ENCODE measurements at regions not wholly inside any gene's neighbourhood (a gene's known extent, or its start where the extent isn't known, plus 50 kb on each side); places are given as distances from the start of the nearest gene placed in this dataset.
A peak's percentile ranks its signal among the peaks of the same experiment; 100 is the strongest.

DNA sequence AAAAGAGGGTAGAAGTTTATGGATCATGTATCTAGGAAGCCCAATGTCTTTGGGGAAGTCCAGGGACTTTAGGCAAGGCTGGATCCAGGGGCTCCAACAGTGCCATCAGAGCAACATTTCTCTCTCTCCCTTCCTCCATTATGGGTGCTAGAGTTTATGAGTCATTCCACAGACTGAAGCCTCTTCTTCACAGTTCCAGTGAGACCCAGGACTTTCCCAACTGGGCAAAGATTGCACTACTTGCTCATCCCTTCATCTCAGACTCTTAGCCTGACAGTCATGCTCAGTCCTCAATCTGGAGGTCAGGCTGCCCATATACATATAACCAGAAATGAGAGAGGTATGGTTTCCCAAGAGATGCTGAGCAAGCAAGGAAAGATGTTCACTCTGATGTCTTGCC is 110.7 kb downstream of the FEM1C start:
- TF ChIP-seq ISL1 (CRISPR knock-in tag; IDR thresholded peaks at IDR 0.05) (no peak), TCF4 (CRISPR knock-in tag; IDR thresholded peaks at IDR 0.05; ENCODE audit: borderline replicate concordance) (no peak), ESRRG (CRISPR knock-in tag; IDR thresholded peaks at IDR 0.05) (no peak), TOX (CRISPR knock-in tag; IDR thresholded peaks at IDR 0.05; ENCODE audit: borderline replicate concordance) (no peak), GLIS3 (CRISPR knock-in tag; IDR thresholded peaks at IDR 0.05) (no peak), ZNF8 (CRISPR knock-in tag; IDR thresholded peaks at IDR 0.05) (no peak), BACH2 (CRISPR knock-in tag; IDR thresholded peaks at IDR 0.05; ENCODE audit: borderline replicate concordance) (no peak), ZNF565 (CRISPR knock-in tag; conservative IDR thresholded peaks at IDR 0.05; ENCODE audit: low read depth) (no peak), CSDC2 (CRISPR knock-in tag; IDR thresholded peaks at IDR 0.05) (no peak), ZNF70 (CRISPR knock-in tag; IDR thresholded peaks at IDR 0.05) (no peak), ZFP30 (CRISPR knock-in tag; IDR thresholded peaks at IDR 0.05) (no peak), SNAI2 (CRISPR knock-in tag; IDR thresholded peaks at IDR 0.05) (no peak), PPARA (CRISPR knock-in tag; IDR thresholded peaks at IDR 0.05; ENCODE audit: borderline replicate concordance) (no peak), ZC3H10 (CRISPR knock-in tag; IDR thresholded peaks at IDR 0.05) (no peak), ARNTL (CRISPR knock-in tag; IDR thresholded peaks at IDR 0.05; ENCODE audit: borderline replicate concordance, low read depth) (no peak)
- TF ChIP-seq, protein P1, sequence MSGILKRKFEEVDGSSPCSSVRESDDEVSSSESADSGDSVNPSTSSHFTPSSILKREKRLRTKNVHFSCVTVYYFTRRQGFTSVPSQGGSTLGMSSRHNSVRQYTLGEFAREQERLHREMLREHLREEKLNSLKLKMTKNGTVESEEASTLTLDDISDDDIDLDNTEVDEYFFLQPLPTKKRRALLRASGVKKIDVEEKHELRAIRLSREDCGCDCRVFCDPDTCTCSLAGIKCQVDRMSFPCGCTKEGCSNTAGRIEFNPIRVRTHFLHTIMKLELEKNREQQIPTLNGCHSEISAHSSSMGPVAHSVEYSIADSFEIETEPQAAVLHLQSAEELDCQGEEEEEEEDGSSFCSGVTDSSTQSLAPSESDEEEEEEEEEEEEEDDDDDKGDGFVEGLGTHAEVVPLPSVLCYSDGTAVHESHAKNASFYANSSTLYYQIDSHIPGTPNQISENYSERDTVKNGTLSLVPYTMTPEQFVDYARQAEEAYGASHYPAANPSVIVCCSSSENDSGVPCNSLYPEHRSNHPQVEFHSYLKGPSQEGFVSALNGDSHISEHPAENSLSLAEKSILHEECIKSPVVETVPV (CRISPR knock-in tag; IDR thresholded peaks at IDR 0.05), result no peak
- TF ChIP-seq, protein P2, sequence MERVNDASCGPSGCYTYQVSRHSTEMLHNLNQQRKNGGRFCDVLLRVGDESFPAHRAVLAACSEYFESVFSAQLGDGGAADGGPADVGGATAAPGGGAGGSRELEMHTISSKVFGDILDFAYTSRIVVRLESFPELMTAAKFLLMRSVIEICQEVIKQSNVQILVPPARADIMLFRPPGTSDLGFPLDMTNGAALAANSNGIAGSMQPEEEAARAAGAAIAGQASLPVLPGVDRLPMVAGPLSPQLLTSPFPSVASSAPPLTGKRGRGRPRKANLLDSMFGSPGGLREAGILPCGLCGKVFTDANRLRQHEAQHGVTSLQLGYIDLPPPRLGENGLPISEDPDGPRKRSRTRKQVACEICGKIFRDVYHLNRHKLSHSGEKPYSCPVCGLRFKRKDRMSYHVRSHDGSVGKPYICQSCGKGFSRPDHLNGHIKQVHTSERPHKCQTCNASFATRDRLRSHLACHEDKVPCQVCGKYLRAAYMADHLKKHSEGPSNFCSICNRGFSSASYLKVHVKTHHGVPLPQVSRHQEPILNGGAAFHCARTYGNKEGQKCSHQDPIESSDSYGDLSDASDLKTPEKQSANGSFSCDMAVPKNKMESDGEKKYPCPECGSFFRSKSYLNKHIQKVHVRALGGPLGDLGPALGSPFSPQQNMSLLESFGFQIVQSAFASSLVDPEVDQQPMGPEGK (CRISPR knock-in tag; IDR thresholded peaks at IDR 0.05; ENCODE audit: borderline replicate concordance), result no peak
- TF ChIP-seq, protein P3, sequence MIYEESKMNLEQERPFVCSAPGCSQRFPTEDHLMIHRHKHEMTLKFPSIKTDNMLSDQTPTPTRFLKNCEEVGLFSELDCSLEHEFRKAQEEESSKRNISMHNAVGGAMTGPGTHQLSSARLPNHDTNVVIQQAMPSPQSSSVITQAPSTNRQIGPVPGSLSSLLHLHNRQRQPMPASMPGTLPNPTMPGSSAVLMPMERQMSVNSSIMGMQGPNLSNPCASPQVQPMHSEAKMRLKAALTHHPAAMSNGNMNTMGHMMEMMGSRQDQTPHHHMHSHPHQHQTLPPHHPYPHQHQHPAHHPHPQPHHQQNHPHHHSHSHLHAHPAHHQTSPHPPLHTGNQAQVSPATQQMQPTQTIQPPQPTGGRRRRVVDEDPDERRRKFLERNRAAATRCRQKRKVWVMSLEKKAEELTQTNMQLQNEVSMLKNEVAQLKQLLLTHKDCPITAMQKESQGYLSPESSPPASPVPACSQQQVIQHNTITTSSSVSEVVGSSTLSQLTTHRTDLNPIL (CRISPR knock-in tag; IDR thresholded peaks at IDR 0.05; ENCODE audit: low read depth), result no peak
- no peak for ATAC-seq

DNA sequence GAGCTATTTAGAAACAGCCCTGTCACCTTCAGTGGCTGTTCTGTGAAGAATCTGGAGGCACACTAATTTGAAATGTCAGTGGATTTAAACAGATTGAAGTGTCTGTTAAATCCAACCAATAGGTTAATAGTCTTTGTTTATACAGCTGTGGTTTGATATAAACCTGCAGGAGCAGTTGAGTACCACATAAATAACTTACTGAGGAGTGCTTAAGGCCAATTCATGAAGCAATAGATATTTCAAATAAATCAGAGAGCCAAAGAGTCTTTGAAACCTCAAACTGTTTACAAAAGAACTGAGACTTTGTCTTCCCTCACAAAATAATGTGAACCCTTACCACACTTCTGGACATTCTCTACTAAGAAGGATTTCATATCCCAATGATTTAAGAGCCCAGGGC is 111.9 kb downstream of the FEM1C start:
- no peak; the same call in 2 of the 3 replicates for ATAC-seq

More for the DNA sequence above, 111.9 kb downstream of the FEM1C start:
- TF ChIP-seq TCF4 (CRISPR knock-in tag; IDR thresholded peaks at IDR 0.05; ENCODE audit: borderline replicate concordance) (no peak), TOX (CRISPR knock-in tag; IDR thresholded peaks at IDR 0.05; ENCODE audit: borderline replicate concordance) (no peak), BACH2 (CRISPR knock-in tag; IDR thresholded peaks at IDR 0.05; ENCODE audit: borderline replicate concordance) (no peak), ESRRG (CRISPR knock-in tag; IDR thresholded peaks at IDR 0.05) (no peak), ISL1 (CRISPR knock-in tag; IDR thresholded peaks at IDR 0.05) (peak; percentile 48; the same call in 1 of the 2 replicates), RARB (CRISPR knock-in tag; IDR thresholded peaks at IDR 0.05) (no peak)
- TF ChIP-seq, protein P4, sequence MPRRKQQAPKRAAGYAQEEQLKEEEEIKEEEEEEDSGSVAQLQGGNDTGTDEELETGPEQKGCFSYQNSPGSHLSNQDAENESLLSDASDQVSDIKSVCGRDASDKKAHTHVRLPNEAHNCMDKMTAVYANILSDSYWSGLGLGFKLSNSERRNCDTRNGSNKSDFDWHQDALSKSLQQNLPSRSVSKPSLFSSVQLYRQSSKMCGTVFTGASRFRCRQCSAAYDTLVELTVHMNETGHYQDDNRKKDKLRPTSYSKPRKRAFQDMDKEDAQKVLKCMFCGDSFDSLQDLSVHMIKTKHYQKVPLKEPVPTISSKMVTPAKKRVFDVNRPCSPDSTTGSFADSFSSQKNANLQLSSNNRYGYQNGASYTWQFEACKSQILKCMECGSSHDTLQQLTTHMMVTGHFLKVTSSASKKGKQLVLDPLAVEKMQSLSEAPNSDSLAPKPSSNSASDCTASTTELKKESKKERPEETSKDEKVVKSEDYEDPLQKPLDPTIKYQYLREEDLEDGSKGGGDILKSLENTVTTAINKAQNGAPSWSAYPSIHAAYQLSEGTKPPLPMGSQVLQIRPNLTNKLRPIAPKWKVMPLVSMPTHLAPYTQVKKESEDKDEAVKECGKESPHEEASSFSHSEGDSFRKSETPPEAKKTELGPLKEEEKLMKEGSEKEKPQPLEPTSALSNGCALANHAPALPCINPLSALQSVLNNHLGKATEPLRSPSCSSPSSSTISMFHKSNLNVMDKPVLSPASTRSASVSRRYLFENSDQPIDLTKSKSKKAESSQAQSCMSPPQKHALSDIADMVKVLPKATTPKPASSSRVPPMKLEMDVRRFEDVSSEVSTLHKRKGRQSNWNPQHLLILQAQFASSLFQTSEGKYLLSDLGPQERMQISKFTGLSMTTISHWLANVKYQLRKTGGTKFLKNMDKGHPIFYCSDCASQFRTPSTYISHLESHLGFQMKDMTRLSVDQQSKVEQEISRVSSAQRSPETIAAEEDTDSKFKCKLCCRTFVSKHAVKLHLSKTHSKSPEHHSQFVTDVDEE (CRISPR knock-in tag; IDR thresholded peaks at IDR 0.05), result no peak
- TF ChIP-seq, protein P1 (CRISPR knock-in tag; IDR thresholded peaks at IDR 0.05), result no peak
- TF ChIP-seq, protein P2 (CRISPR knock-in tag; IDR thresholded peaks at IDR 0.05; ENCODE audit: borderline replicate concordance), result no peak
